H9 (cell line): ENCODE measurements at regions not wholly inside any gene's neighbourhood (a gene's known extent, or its start where the extent isn't known, plus 50 kb on each side); places are given as distances from the start of the nearest gene placed in this dataset.

ENCODE experiments used
- DNase-seq: peaks from one replicate; pipeline ENCODE4 v3.0.0-alpha.2; 2017
- H2AFZ ChIP-seq: one replicate; pipeline ENCODE4 v1.6.1; 2013; ENCODE audit warnings: mild to moderate bottlenecking, low read length, control low read depth, moderate library complexity
- H2AK5ac ChIP-seq: 2 replicates; pipeline ENCODE4 v1.6.1; 2013; ENCODE audit warnings: low read length, control low read depth, mixed read lengths; ENCODE audit not compliant: insufficient read length
- H2BK120ac ChIP-seq: one replicate; pipeline ENCODE4 v1.6.1; 2013; ENCODE audit warnings: low read depth, mild to moderate bottlenecking, low read length, control low read depth, inconsistent platforms; ENCODE audit not compliant: poor library complexity, severe bottlenecking
- H2BK12ac ChIP-seq: 2 replicates; pipeline ENCODE4 v1.6.1; 2013; ENCODE audit warnings: low read length, control low read depth, mixed read lengths, low read depth; ENCODE audit not compliant: insufficient read length
- H2BK15ac ChIP-seq: 2 replicates; pipeline ENCODE4 v1.6.1; 2013; ENCODE audit warnings: low read depth, low read length, control low read depth
- H2BK20ac ChIP-seq: one replicate; pipeline ENCODE4 v1.6.1; 2013; ENCODE audit warnings: low read depth, mild to moderate bottlenecking, low read length, control low read depth, inconsistent platforms; ENCODE audit not compliant: poor library complexity, severe bottlenecking
- H2BK5ac ChIP-seq: 2 replicates; pipeline ENCODE4 v1.6.1; 2013; ENCODE audit warnings: low read length, control low read depth, mixed read lengths; ENCODE audit not compliant: insufficient read length
- H3K14ac ChIP-seq: 2 replicates; pipeline ENCODE4 v1.6.1; 2013; ENCODE audit warnings: low read length, control low read depth; ENCODE audit not compliant: insufficient read depth
- H3K18ac ChIP-seq: 2 replicates; pipeline ENCODE4 v1.6.1; 2013; ENCODE audit warnings: low read depth, mild to moderate bottlenecking, mixed read lengths, low read length, control low read depth; ENCODE audit not compliant: insufficient read length
- H3K23ac ChIP-seq: 2 replicates; pipeline ENCODE4 v1.6.1; 2013; ENCODE audit warnings: low read length, control low read depth, mixed read lengths, low read depth; ENCODE audit not compliant: insufficient read length
- H3K23me2 ChIP-seq: 2 replicates; pipeline ENCODE4 v1.6.1; 2013; ENCODE audit warnings: low read depth, mild to moderate bottlenecking, mixed read lengths, low read length, control low read depth; ENCODE audit not compliant: insufficient read length, poor library complexity, severe bottlenecking
- H3K27ac ChIP-seq: 2 replicates; pipeline ENCODE4 v1.5.1; 2013; ENCODE audit warnings: low read length, control low read depth, mixed read lengths, low read depth; ENCODE audit not compliant: insufficient read length
- H3K27me3 ChIP-seq: 2 replicates; pipeline ENCODE4 v1.6.1; 2013; ENCODE audit warnings: low read length, control low read depth, inconsistent platforms; ENCODE audit not compliant: insufficient read depth
- H3K4ac ChIP-seq: 2 replicates; pipeline ENCODE4 v1.6.1; 2013; ENCODE audit warnings: low read depth, mild to moderate bottlenecking, control low read depth, inconsistent platforms, low read length, moderate library complexity
- H3K4me1 ChIP-seq: 2 replicates; pipeline ENCODE4 v1.6.1; 2013; ENCODE audit warnings: low read length, control low read depth, inconsistent platforms; ENCODE audit not compliant: insufficient read depth
- H3K4me2 ChIP-seq: 2 replicates; pipeline ENCODE4 v1.6.1; 2013; ENCODE audit warnings: low read length, control low read depth, mixed read lengths; ENCODE audit not compliant: insufficient read length, insufficient read depth
- H3K56ac ChIP-seq: 2 replicates; pipeline ENCODE4 v1.6.1; 2013; ENCODE audit warnings: low read depth, mild to moderate bottlenecking, mixed read lengths, low read length, control low read depth; ENCODE audit not compliant: insufficient read length
- H3K79me1 ChIP-seq: 2 replicates; pipeline ENCODE4 v1.6.1; 2013; ENCODE audit warnings: low read depth, mild to moderate bottlenecking, moderate library complexity, low read length, control low read depth, inconsistent platforms; ENCODE audit not compliant: insufficient read depth, poor library complexity, severe bottlenecking
- H3K79me2 ChIP-seq: 2 replicates; pipeline ENCODE4 v1.6.1; 2013; ENCODE audit warnings: low read length, control low read depth, inconsistent platforms; ENCODE audit not compliant: insufficient read depth
- H3K9ac ChIP-seq: 2 replicates; pipeline ENCODE4 v1.6.1; 2013; ENCODE audit warnings: low read length, control low read depth, mixed read lengths; ENCODE audit not compliant: insufficient read length; ENCODE audit errors: extremely low read depth
- H3K9me3 ChIP-seq: one replicate; pipeline ENCODE4 v1.6.1; 2013; ENCODE audit warnings: low read depth, low read length, inconsistent platforms; ENCODE audit not compliant: control insufficient read depth
- H3T11ph ChIP-seq: one replicate; pipeline ENCODE4 v1.6.1; 2013; ENCODE audit warnings: mild to moderate bottlenecking, low read length, control low read depth, inconsistent platforms
- H4K20me1 ChIP-seq: one replicate; pipeline ENCODE4 v1.6.1; 2013; ENCODE audit not compliant: control insufficient read depth, insufficient read length, insufficient read depth
- H4K5ac ChIP-seq: 2 replicates; pipeline ENCODE4 v1.6.1; 2013; ENCODE audit warnings: low read depth, mild to moderate bottlenecking, mixed read lengths, low read length, control low read depth; ENCODE audit not compliant: insufficient read length
- H4K8ac ChIP-seq: replicated peaks from 2 replicates; pipeline ENCODE4 v1.6.1; 2013; ENCODE audit warnings: low read length, control low read depth, mixed read lengths, low read depth; ENCODE audit not compliant: insufficient read length
- H4K91ac ChIP-seq: 2 replicates; pipeline ENCODE4 v1.6.1; 2013; ENCODE audit warnings: low read depth, mild to moderate bottlenecking, moderate library complexity, mixed read lengths, low read length, control low read depth; ENCODE audit not compliant: insufficient read length
- H3K27ac Mint-ChIP-seq, 3 experiments: 2 replicates in 2 of 3; 3 replicates in 1 of 3; pipeline ENCODE4 v1.8.0; 2020 to 2021; ENCODE audit warnings: mixed read lengths in 3 of 3, mild to moderate bottlenecking in 1 of 3, moderate library complexity in 1 of 3
- H3K27me3 Mint-ChIP-seq: 2 replicates; pipeline ENCODE4 v1.8.0; 2021; ENCODE audit warnings: low read depth, mild to moderate bottlenecking, moderate library complexity, mixed read lengths
- H3K36me3 Mint-ChIP-seq, 3 experiments: 2 replicates in 2 of 3; 3 replicates in 1 of 3; pipeline ENCODE4 v1.8.0; 2020 to 2021; ENCODE audit warnings: low read depth in 3 of 3, mixed read lengths in 3 of 3; ENCODE audit not compliant: insufficient read depth in 1 of 3
- H3K4me1 Mint-ChIP-seq, 2 experiments: 2 replicates each; pipeline ENCODE4 v1.8.0; 2020; ENCODE audit warnings: mixed read lengths in 2 of 2
- H3K4me3 Mint-ChIP-seq, 2 experiments: 2 replicates in 1 of 2; 3 replicates in 1 of 2; pipeline ENCODE4 v1.8.0; 2020 to 2021; ENCODE audit warnings: mild to moderate bottlenecking in 2 of 2, mixed read lengths in 2 of 2, moderate library complexity in 1 of 2
- H3K9me3 Mint-ChIP-seq, 2 experiments: 2 replicates in 1 of 2; 3 replicates in 1 of 2; pipeline ENCODE4 v1.8.0; 2020; ENCODE audit warnings: mild to moderate bottlenecking in 2 of 2, mixed read lengths in 2 of 2, moderate library complexity in 1 of 2
- CTCF ChIP-seq: fragments of 200-600 bp; sonication (generic); conservative IDR thresholded peaks from 3 replicates; pipeline ENCODE4 v1.8.0; 2021; ENCODE audit warnings: antibody characterized with exemption, mild to moderate bottlenecking
- WGBS: extraction: QIAGEN DNeasy Blood & Tissue Kit; methylation state at CpG from one replicate; pipeline ENCODE4 v1.1.7; 2013; ENCODE audit warnings: missing lambda C conversion rate, low lambda C conversion rate, mixed read lengths; ENCODE audit not compliant: insufficient read length; ENCODE audit errors: extremely low coverage; 5-methylcytosine and 5-hydroxymethylcytosine counted together

- H3K9ac ChIP-seq = no peak overlapping the region
- Mint-ChIP-seq H3K4me3 (no peak overlapping the region), H3K27ac (no peak overlapping the region), H3K27me3 (no peaks in the 10 kb centered on the region), H3K4me1 (no peaks in the 10 kb centered on the region), H3K36me3 (peaks cover 0 to 2% (median 0%) of the 10 kb centered on the region in 3 experiments; a peak in 2 of 7 replicates), H3K9me3 (peaks cover 2% of the 10 kb centered on the region in 2 experiments; a peak in 2 of 5 replicates)
- no peak overlapping the region for H4K91ac ChIP-seq
- no peak overlapping the region for H2BK5ac ChIP-seq
- H3K14ac ChIP-seq = no peak overlapping the region
- H2BK20ac ChIP-seq = no peak overlapping the region
- H4K20me1 ChIP-seq = no peaks in the 10 kb centered on the region
- H3K56ac ChIP-seq = no peak overlapping the region
- no peak overlapping the region for H4K8ac ChIP-seq
- no peak overlapping the region for H2BK12ac ChIP-seq
- no peak overlapping the region for H2BK120ac ChIP-seq
- no peak for DNase-seq
- H3K27me3 ChIP-seq = no peaks in the 10 kb centered on the region
- H2AFZ ChIP-seq = no peak overlapping the region
- H3K79me2 ChIP-seq = no peaks in the 10 kb centered on the region
- no peak overlapping the region for H3K18ac ChIP-seq
- H3K27ac ChIP-seq = no peak overlapping the region
- no peak for TF ChIP-seq CTCF
- no peak overlapping the region for H3K4ac ChIP-seq
- H3K79me1 ChIP-seq = no peaks in the 10 kb centered on the region
- H4K5ac ChIP-seq = no peak overlapping the region
- 100% methylated on average over 1 of the region's 3 CpGs for WGBS
- H3K4me1 ChIP-seq = no peaks in the 10 kb centered on the region
- H3T11ph ChIP-seq = no peak overlapping the region
- no peak overlapping the region for H3K23ac ChIP-seq
- H3K4me2 ChIP-seq = no peak overlapping the region
- H2BK15ac ChIP-seq = no peak overlapping the region
- no peaks in the 10 kb centered on the region for H3K23me2 ChIP-seq
- no peaks in the 10 kb centered on the region for H3K9me3 ChIP-seq
- no peak overlapping the region for H2AK5ac ChIP-seq
Measured at GRCh38 chr13:88142653-88143052, 471.5 kb downstream of the SLITRK5 start.
